GM12873 (cell line): ENCODE measurements at regions not wholly inside any gene's neighbourhood (a gene's known extent, or its start where the extent isn't known, plus 50 kb on each side); places are given as distances from the start of the nearest gene placed in this dataset.

Experiments used
- CTCF ChIP-seq: IDR thresholded peaks from 2 replicates; pipeline ENCODE4 v1.5.1; 2012; ENCODE audit warnings: low read depth, mild to moderate bottlenecking, moderate library complexity, low read length, control low read depth; ENCODE audit not compliant: insufficient read depth; ENCODE audit errors: missing control alignments

DNA sequence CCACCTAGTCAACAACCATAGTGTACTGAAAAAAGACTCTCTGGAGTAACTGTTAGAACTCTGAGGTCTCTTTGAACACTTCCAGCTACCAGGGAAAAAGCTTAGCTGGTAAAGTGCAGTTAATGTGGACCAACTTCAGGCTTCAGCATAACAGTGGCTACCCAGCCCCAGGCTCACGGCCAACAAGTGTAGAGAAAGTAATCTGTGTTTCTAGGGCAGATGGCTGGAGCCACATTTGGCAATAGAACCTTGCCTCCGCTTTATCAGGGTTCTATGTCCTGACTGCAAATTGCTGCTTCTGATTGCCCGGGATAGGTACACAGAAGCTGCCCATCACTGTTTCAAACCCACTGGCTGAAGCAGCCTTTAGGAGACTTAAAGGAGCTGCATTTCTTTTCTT, 76.0 kb upstream of the SIMC1 start:
- no peak for TF ChIP-seq CTCF

DNA sequence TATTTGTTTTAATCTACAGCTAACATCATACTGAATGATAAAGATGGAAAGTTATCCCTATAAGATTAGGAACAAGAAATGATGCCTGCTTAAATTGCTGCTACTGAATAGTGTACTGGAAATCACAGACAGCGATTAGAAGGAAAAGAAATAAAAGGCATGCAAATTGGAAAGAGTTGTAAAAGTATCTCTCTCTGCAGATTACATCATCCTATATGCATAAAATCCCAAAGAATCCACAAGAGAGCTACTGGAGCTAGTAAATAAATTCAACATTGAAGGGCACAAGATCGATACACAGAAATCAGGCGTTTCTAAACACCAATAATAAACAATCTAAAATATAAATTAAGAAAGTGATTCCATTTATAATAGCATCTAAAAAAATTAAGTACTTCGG, 75.3 kb upstream of the SIMC1 start:
- TF ChIP-seq CTCF = no peak

- TF ChIP-seq CTCF = no peak
Measured at GRCh38 chr5:176166427-176166826, 71.8 kb upstream of the SIMC1 start.

- no peak for TF ChIP-seq CTCF
Measured at GRCh38 chr5:176167800-176168199, 70.4 kb upstream of the SIMC1 start.

DNA sequence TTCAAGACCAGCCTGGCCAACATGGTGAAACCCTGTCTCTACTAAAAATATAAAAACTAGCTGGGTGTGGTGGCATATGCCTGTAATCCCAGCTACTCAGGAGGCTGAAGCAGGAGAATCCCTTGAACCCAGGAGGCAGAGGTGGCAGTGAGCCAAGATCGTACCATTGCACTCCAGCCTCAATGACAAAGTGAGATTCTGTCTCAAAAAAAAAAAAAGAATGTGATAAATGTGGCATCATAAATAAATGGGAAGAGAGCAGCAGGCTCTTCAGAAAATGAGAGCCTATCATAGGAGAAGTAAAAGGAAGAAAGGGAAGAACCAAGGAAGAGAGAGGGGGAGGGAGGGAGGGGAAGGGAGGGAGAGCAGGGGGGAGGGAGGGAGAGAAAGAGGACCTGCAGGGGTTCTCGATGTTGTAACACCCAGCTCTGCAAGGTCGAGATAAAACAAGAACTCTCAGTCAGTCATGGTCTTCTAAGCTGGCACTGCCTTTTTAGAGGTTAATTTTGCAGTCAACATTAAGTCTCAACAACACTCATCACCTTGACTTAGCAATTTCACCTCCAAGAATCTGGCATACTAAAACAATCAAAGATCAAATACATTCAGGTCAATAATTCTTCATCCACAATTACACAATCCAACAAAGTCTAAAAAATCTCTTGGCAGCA, 68.7 kb upstream of the SIMC1 start:
- TF ChIP-seq CTCF = no peak

DNA sequence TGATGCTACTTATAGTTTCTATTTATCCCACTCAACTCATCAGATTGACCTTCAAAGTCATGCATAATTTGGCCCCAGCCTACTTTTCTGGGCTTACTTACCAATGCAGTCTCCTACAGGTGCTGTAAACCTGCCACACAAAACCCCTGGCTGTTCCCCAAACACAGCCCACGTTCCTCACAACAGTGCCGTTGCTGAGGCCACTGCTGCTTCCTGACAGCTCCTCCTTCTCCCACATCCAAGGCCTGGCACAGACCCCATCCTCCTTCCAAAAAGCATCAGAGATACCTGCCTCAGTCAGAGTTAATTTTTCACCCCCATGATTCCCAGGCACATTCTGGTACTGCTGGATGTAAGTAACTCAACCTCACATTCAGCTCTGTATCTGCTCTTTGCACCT, 68.1 kb upstream of the SIMC1 start:
- TF ChIP-seq CTCF = no peak

- TF ChIP-seq CTCF = no peak
Measured at GRCh38 chr5:176171171-176171760, 67.0 kb upstream of the SIMC1 start.
